ENCODE measurements at regions not wholly inside any gene's neighbourhood (a gene's known extent, or its start where the extent isn't known, plus 50 kb on each side); places are given as distances from the start of the nearest gene placed in this dataset.

- DNase-seq = no peak
Measured at GRCh38 chr13:110097013-110097412, 209.9 kb downstream of the COL4A1 start.

GRCh38 chr13:110092831-110093247 is 214.1 kb downstream of the COL4A1 start:
- no peak for DNase-seq

GRCh38 chr13:110089815-110090214 is 217.1 kb downstream of the COL4A1 start:
- no peak for DNase-seq

- DNase-seq = no peak
Measured at GRCh38 chr13:110089100-110089499, 217.9 kb downstream of the COL4A1 start.

GRCh38 chr13:110073982-110074381 is 233.0 kb downstream of the COL4A1 start:
- DNase-seq = no peak

GRCh38 chr13:110070511-110071120 is 236.3 kb downstream of the COL4A1 start:
- no peak for DNase-seq

- no peak for DNase-seq
Measured at GRCh38 chr13:110070046-110070445, 236.9 kb downstream of the COL4A1 start.

GRCh38 chr13:110068176-110068473 is 238.8 kb downstream of the COL4A1 start:
- DNase-seq = no peak

GRCh38 chr13:110067355-110068175 is 239.4 kb downstream of the COL4A1 start:
- DNase-seq = no peak

- no peak for DNase-seq
Measured at GRCh38 chr13:110065780-110066179, 241.2 kb downstream of the COL4A1 start.

GRCh38 chr13:110063490-110064421 is 243.2 kb downstream of the COL4A1 start:
- no peak for DNase-seq

GRCh38 chr13:110062777-110063442 is 244.0 kb downstream of the COL4A1 start:
- DNase-seq = no peak

- no peak for DNase-seq
Measured at GRCh38 chr13:110062077-110062776, 244.7 kb downstream of the COL4A1 start.

GRCh38 chr13:110061270-110061669 is 245.7 kb downstream of the COL4A1 start:
- no peak for DNase-seq

GRCh38 chr13:110057052-110057451 is 249.9 kb downstream of the COL4A1 start:
- no peak for DNase-seq

- DNase-seq = no peak
Measured at GRCh38 chr13:110056640-110057039, 250.3 kb downstream of the COL4A1 start.

GRCh38 chr13:110055089-110055488 is 251.9 kb downstream of the COL4A1 start:
- DNase-seq = no peak

GRCh38 chr13:110054041-110054440 is 252.9 kb downstream of the COL4A1 start:
- DNase-seq = no peak

- no peak for DNase-seq
Measured at GRCh38 chr13:110047496-110047895, 259.5 kb downstream of the COL4A1 start.

GRCh38 chr13:110046811-110047210 is 260.1 kb downstream of the COL4A1 start:
- DNase-seq = no peak

GRCh38 chr13:110045919-110046318 is 259.5 kb upstream of the IRS2 start:
- no peak for DNase-seq

GRCh38 chr13:110045202-110045601 is 258.8 kb upstream of the IRS2 start:
- DNase-seq = no peak
